ENCODE measurements at regions not wholly inside any gene's neighbourhood (a gene's known extent, or its start where the extent isn't known, plus 50 kb on each side); places are given as distances from the start of the nearest gene placed in this dataset.

GRCh38 chr2:53286345-53286744 is 481.3 kb upstream of the CHAC2 start:
- Histone ChIP-seq H3K4me3 (no peak overlapping the region), H3K27ac (no peak overlapping the region)
- TF ChIP-seq, protein P1, sequence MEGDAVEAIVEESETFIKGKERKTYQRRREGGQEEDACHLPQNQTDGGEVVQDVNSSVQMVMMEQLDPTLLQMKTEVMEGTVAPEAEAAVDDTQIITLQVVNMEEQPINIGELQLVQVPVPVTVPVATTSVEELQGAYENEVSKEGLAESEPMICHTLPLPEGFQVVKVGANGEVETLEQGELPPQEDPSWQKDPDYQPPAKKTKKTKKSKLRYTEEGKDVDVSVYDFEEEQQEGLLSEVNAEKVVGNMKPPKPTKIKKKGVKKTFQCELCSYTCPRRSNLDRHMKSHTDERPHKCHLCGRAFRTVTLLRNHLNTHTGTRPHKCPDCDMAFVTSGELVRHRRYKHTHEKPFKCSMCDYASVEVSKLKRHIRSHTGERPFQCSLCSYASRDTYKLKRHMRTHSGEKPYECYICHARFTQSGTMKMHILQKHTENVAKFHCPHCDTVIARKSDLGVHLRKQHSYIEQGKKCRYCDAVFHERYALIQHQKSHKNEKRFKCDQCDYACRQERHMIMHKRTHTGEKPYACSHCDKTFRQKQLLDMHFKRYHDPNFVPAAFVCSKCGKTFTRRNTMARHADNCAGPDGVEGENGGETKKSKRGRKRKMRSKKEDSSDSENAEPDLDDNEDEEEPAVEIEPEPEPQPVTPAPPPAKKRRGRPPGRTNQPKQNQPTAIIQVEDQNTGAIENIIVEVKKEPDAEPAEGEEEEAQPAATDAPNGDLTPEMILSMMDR (IDR thresholded peaks at IDR 0.05) = no peak
- DNase-seq (ENCODE audit: low spot score) = no peak

GRCh38 chr2:53275743-53276142 is 491.9 kb upstream of the CHAC2 start:
- TF ChIP-seq, protein P1 (IDR thresholded peaks at IDR 0.05) = no peak
- no peak overlapping the region for H3K4me3 ChIP-seq
- no peak overlapping the region for H3K27ac ChIP-seq
- no peak for DNase-seq (ENCODE audit: low spot score)

- DNase-seq (ENCODE audit: low spot score) = no peak
- TF ChIP-seq, protein P1 (IDR thresholded peaks at IDR 0.05) = no peak
- H3K27ac ChIP-seq = no peak overlapping the region
- H3K4me3 ChIP-seq = no peak overlapping the region
Measured at GRCh38 chr2:53268626-53269025, 499.0 kb upstream of the CHAC2 start.

DNA sequence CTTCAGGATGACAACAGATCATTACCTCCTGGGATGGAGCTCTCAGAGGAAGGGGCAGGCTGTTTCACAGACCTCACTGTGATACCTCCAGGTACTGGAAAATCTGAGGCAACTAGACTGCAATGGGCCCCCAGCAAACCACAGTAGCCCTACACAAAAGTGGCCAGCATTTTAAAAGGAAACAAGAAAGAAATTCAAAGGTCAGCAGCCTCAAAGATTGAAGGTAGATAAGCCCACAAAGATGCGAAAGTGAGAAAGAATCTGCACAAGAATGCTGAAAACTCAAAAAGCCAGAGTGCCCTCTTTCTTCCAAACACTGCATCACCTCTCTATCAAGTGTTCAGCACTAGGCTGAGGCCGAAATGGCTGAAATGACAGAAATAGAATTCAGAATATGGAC is 499.5 kb upstream of the CHAC2 start:
- H3K4me3 ChIP-seq = no peak overlapping the region
- DNase-seq (ENCODE audit: low spot score) = no peak
- TF ChIP-seq, protein P1 (IDR thresholded peaks at IDR 0.05) = no peak
- H3K27ac ChIP-seq = no peak overlapping the region

DNA sequence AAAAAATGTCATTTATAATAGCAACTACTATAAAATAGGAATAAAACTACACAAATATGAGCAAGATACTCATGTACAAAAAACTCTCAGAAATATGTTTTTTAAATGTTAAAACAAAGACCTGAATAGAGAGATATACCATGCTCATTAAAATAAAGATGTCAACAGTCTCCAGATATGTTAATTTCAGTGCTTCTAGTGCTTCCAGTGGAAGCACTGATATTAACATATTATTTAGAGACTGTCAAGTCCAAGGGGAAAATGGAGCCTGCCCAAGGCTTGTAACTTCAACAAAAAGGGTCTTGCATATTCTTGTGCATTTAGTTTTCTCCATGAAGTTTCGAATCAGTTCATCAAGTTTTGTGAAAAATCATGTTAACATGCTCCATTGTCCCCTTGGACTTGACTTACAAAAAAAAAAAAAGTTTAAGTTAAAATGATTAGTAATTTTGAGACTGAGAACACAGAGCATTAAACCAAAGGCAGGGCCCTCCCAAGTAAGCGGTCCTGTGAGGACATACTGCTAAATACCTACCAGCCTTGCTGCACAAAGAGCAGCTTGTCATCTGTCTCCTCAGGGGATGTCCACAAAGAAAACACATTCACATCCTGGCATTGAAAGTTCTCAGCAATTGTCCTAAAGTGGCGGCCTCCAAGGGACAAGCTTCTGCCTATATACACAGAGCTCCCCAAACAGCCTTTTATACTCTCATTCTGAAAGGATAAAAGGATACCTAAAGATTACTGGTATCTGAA is 501.9 kb upstream of the CHAC2 start:
- no peak overlapping the region for H3K4me3 ChIP-seq
- H3K27ac ChIP-seq = no peak overlapping the region
- TF ChIP-seq, protein P1 (IDR thresholded peaks at IDR 0.05) = no peak
- no peak for DNase-seq (ENCODE audit: low spot score)

GRCh38 chr2:53260568-53260967 is 507.0 kb upstream of the CHAC2 start:
- TF ChIP-seq, protein P1 (IDR thresholded peaks at IDR 0.05) = no peak
- no peak overlapping the region for H3K4me3 ChIP-seq
- no peak for DNase-seq (ENCODE audit: low spot score)
- no peak overlapping the region for H3K27ac ChIP-seq

- Histone ChIP-seq H3K27ac (no peak overlapping the region), H3K4me3 (no peak overlapping the region)
- TF ChIP-seq, protein P1 (IDR thresholded peaks at IDR 0.05) = no peak
- DNase-seq (ENCODE audit: low spot score) = no peak
Measured at GRCh38 chr2:53259395-53260009, 508.1 kb upstream of the CHAC2 start.
